ENCODE measurements at regions not wholly inside any gene's neighbourhood (a gene's known extent, or its start where the extent isn't known, plus 50 kb on each side); places are given as distances from the start of the nearest gene placed in this dataset.

GRCh38 chr12:92530706-92531105, 172.1 kb upstream of the PLEKHG7 start:
- no peak for DNase-seq (ENCODE audit: low read depth)

GRCh38 chr12:92529944-92530343, 172.8 kb upstream of the PLEKHG7 start:
- DNase-seq (ENCODE audit: low read depth) = no peak

- DNase-seq (ENCODE audit: low read depth) = no peak
These were observed 174.2 kb upstream of the PLEKHG7 start for GRCh38 chr12:92528586-92528985.

GRCh38 chr12:92528097-92528496, 174.7 kb upstream of the PLEKHG7 start:
- DNase-seq (ENCODE audit: low read depth) = no peak

GRCh38 chr12:92524489-92524888, 178.3 kb upstream of the PLEKHG7 start:
- DNase-seq (ENCODE audit: low read depth) = no peak

GRCh38 chr12:92520511-92520910, 182.3 kb upstream of the PLEKHG7 start:
- no peak for DNase-seq (ENCODE audit: low read depth)

- DNase-seq (ENCODE audit: low read depth) = no peak
These were observed 183.5 kb upstream of the PLEKHG7 start for GRCh38 chr12:92519284-92519683.

- DNase-seq (ENCODE audit: low read depth) = no peak
These were observed 184.7 kb upstream of the PLEKHG7 start for GRCh38 chr12:92518071-92518470.

GRCh38 chr12:92516277-92516600, 186.6 kb upstream of the PLEKHG7 start:
- DNase-seq (ENCODE audit: low read depth) = no peak

GRCh38 chr12:92513231-92513730, 189.5 kb upstream of the PLEKHG7 start:
- DNase-seq (ENCODE audit: low read depth) = no peak

GRCh38 chr12:92511786-92512185, 191.0 kb upstream of the PLEKHG7 start:
- no peak for DNase-seq (ENCODE audit: low read depth)

GRCh38 chr12:92509156-92509738, 193.5 kb upstream of the PLEKHG7 start:
- DNase-seq (ENCODE audit: low read depth) = no peak

GRCh38 chr12:92506891-92507290, 195.9 kb upstream of the PLEKHG7 start:
- DNase-seq (ENCODE audit: low read depth) = no peak

- DNase-seq (ENCODE audit: low read depth) = no peak
These were observed 196.3 kb upstream of the PLEKHG7 start for GRCh38 chr12:92506460-92506859.

GRCh38 chr12:92505254-92506231, 197.2 kb upstream of the PLEKHG7 start:
- DNase-seq (ENCODE audit: low read depth) = peak; percentile 7

GRCh38 chr12:92504594-92504981, 198.2 kb upstream of the PLEKHG7 start:
- DNase-seq (ENCODE audit: low read depth) = no peak

GRCh38 chr12:92503971-92504593, 198.7 kb upstream of the PLEKHG7 start:
- DNase-seq (ENCODE audit: low read depth) = no peak

- no peak for DNase-seq (ENCODE audit: low read depth)
These were observed 199.5 kb upstream of the PLEKHG7 start for GRCh38 chr12:92503029-92503931.

GRCh38 chr12:92502417-92503028, 200.3 kb upstream of the PLEKHG7 start:
- no peak for DNase-seq (ENCODE audit: low read depth)

- no peak for DNase-seq (ENCODE audit: low read depth)
These were observed 206.0 kb upstream of the PLEKHG7 start for GRCh38 chr12:92496790-92497189.

GRCh38 chr12:92495108-92495507, 207.7 kb upstream of the PLEKHG7 start:
- no peak for DNase-seq (ENCODE audit: low read depth)

Measured in activated T-cell treated with anti-CD3 and anti-CD28 coated beads for 1 hour (primary cell).